ENCODE measurements at regions not wholly inside any gene's neighbourhood (a gene's known extent, or its start where the extent isn't known, plus 50 kb on each side); places are given as distances from the start of the nearest gene placed in this dataset.

GRCh38 chr7:63025815-63026214 is 972.8 kb upstream of the ZNF722 start:
- TF ChIP-seq POLR2A (IDR thresholded peaks at IDR 0.05) (no peak), CTCF (IDR thresholded peaks at IDR 0.05) (no peak)
